Kidney tubule cell (primary cell): ENCODE measurements at regions not wholly inside any gene's neighbourhood (a gene's known extent, or its start where the extent isn't known, plus 50 kb on each side); places are given as distances from the start of the nearest gene placed in this dataset.

Experiments
- DNase-seq: peaks from one replicate; pipeline ENCODE4 v3.0.0-alpha.2; 2018; ENCODE audit warnings: low spot score

DNA sequence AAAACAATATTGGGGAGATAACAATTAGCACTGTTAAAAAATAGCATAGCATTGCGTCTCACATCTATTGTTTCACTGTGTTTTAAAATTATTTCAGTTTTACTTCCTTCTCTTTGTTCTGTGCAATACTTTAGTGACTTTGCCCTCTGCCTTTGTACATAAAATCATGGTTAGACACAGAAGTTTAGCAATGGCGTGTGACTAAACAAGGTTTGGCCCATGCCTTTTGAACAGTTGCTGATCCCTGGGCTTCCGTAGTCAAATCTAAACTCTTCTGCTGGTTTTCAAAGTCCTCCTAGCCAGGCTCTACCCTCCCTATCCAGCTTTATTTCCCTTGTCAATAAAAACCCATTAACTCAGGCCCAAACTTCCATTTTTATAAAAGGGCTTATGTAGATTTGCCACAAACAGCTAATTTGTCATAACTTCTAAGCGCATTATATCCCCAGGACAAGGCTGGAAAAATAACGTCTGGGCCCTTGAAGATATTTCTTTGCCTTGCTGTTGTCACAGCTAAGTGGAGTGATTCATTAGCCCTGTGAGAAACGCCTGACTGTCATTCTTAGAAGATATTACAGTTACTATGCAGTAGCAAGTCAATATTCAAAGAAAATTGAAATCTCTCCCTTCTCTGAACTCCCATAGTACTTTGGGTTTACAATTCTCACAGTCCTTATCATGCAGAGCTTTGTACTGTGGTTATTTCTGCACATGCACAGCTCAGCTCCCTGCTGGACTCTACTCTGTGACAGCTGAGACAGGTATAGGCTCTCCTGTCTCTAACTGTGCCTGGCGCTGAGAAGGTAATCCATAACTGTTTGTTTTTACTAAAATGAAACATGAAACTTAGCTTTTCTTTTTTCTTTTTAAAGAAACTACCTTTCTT, 123.4 kb upstream of the SLC24A5 start:
- DNase-seq: no peak

DNA sequence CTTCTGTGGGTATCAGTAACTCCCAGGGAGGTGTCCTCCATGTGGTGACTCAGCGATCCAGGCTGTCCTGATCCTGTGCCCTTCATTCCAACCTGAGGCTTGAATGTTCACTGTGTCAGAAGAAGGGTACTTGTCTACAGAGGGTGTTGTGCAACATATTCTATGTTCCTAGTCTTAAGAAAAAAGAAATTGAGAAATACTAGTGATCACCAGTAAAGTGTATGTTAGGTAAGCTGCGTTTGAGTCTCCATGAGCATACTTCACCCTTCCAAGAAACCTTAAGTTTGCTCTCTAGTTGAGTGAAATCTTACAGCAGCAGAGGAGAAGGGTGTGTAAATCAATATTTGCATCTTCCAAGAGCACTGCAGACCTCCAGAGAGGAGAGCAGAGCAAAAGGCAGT, 122.2 kb upstream of the SLC24A5 start:
- no peak for DNase-seq

DNA sequence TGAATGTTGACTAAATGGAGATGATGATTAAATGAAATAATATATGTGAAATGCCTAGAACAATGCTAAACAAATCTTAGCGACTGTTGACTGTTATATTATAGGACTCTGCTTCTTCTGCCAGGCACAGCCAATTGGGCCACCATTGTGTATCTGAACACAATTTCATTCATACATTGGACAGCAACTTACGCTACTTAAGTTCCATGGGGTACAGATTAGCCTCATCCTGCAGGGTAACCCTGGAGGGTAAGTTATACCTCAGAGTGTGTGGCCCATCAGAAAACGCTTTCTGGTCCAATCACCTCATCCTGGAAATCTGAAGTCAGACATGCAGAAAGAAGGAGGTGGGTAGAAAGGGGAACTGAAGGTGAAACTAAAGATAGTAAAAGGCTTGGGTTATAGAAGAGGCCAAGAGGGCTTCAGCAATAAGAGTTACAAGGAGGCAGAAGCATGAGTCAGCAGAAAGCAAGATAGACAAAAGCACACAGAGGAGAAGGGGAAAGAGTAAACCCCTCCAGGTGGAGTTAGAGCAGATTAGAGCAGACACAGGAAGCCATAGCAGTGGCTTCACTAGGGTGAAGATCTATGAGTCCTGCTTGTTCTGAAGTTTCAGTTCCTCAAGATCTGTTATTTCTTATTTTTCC, 119.3 kb upstream of the SLC24A5 start:
- no peak for DNase-seq

- DNase-seq: no peak
These were observed 118.0 kb upstream of the SLC24A5 start for GRCh38 chr15:48002767-48003166.

- no peak for DNase-seq
These were observed 117.3 kb upstream of the SLC24A5 start for GRCh38 chr15:48003441-48003840.

GRCh38 chr15:48005077-48005476, 115.7 kb upstream of the SLC24A5 start:
- no peak for DNase-seq

GRCh38 chr15:48006031-48006511, 114.7 kb upstream of the SLC24A5 start:
- DNase-seq: peak; percentile 53

DNA sequence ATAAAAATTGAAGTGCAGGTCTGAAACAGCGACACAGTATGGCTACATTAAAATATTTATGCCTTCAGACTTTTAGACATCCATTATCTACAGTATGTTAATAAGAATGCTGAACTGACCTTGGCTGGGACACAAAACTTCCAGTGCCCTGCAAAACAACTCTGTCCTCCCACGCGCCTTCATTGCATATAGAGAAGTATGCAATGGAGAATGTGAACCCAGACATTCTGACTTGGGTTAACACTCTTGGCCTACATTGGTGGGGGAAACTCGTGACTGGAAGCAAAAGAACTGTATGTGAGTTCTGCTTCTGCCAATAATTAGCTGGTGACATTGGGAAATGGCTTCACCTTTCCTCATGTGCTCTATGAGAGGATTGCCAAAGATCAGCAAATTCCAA, 110.5 kb upstream of the SLC24A5 start:
- DNase-seq: no peak

- no peak for DNase-seq
These were observed 108.6 kb upstream of the SLC24A5 start for GRCh38 chr15:48012191-48012590.

- DNase-seq: no peak
These were observed 103.9 kb upstream of the SLC24A5 start for GRCh38 chr15:48016865-48017264.

GRCh38 chr15:48017747-48018146, 103.0 kb upstream of the SLC24A5 start:
- DNase-seq: no peak

DNA sequence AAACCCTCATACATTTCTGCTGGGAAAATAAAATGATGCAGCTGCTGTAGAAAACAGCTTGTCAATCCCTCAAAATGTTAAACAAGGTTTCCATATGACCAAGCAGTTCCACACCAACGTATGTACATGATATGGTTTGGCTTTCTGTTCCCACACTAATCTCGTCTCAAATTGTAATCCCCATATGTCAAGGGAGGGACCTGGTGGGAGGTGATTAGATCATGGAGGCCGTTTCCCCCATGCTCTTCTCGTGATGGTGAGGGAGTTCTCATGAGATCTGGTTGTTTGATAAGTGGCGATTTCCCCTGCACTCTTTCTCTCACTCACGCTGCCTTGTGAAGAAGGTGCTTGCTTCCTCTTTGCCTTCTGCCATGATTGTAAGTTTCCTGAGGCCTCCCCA, 100.6 kb upstream of the SLC24A5 start:
- DNase-seq: no peak

GRCh38 chr15:48021336-48022086, 99.3 kb upstream of the SLC24A5 start:
- DNase-seq: peak; percentile 67

DNA sequence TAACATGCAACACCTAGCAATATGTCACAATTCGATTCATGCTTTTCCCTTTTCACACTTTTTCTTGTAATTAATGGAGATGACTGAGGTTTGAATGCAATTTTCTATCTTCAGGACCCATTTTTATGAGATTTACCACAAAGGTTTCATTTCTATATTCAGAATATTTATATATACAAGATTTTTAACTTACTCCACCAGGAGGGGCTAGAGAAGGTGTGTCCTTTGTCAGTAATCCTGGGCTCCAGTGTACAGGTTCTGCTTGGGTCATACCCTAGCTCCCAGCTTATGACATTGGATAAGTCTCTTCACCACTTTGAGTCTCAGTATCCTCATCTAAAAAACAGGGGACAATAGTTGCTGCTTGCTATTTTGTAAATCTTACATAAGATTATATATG, 95.7 kb upstream of the SLC24A5 start:
- DNase-seq: no peak

GRCh38 chr15:48028712-48029111, 92.1 kb upstream of the SLC24A5 start:
- DNase-seq: no peak

- no peak for DNase-seq
These were observed 91.1 kb upstream of the SLC24A5 start for GRCh38 chr15:48029642-48030041.

GRCh38 chr15:48031466-48031865, 89.3 kb upstream of the SLC24A5 start:
- DNase-seq: no peak

DNA sequence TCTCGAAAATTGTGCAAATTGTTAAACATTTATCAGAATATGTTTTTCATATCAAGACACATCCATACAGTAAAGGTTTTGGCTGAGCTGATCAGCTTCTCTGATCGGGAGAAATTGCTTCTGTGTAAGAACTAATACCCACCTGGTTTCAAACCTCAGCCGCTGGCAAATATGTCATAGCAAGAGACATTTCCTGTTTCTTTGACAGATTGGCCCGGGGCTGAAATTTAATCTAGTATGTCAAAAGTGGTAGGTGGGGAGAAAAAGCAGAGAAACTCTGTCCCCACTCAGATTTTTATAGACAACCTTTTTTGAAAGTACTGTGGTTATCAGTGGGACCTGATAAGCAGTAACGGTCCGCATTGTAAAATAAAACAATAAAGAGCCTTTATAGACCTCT, 88.8 kb upstream of the SLC24A5 start:
- no peak for DNase-seq

DNA sequence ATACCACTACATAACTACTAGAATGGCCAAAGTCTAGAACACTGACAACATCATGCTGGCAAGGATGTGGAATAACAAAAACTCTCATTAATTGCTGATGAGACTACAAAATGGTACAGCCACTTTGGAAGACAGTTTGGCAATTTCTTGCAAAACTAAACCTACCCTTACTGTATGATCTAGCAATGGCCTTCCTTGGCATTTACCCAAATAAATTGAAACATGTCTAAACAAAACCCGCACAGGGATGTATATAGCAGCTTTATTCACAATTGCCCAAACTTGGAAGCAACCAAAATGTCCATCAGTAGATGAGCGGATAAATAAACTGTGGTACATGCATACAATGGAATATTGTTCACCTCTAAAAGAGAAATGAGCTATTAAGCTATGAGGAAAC, 87.9 kb upstream of the SLC24A5 start:
- DNase-seq: no peak

DNA sequence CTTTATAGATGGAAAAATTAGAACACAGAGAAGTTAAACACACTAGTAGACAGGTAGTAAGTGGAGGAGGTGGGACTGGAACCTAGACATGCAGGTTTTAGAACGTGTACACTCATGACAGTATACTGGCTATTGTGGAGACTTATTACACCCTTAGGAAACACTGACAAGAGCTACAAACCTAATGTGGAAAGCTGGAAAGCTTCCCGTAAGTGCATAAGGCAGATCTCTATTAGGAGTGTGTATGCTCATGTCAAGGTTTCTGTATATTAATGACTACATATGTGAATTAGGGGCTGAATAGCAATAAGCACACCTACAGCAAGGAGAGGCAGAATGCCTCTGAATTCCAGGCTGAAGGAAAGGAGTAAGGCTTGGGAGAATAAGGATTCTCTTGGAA, 82.6 kb upstream of the SLC24A5 start:
- DNase-seq: no peak

DNA sequence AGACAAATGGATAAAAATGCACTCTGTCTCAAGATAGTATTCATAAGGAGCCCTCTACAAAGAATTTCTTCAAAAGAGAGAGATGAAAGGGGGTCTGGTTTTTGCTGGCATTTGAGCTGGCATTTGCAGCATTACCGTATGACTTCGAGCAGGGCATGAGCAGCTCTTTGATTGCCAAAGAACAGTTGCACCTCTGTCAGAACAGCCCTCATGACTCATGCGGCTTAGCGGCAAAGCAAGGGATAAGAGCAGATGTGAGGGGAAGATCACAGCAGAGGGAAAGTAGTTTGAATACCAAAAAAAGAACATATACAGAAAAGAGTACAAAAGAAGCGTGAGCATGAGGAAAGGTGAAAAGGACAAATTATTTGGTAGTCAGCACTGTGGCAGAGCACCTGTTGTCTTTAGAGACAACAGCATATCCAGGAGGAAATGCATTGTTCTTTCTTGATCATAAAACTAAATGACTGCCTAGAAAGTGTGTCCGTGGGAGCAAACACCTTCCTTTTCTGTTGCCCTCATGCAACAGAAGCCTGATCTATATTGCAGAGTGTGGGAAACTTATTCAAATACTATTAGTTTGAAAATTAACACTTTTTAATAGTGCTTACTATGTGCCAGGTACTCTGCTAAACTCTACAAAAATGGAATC, 80.5 kb upstream of the SLC24A5 start:
- peak; percentile 41 for DNase-seq

DNA sequence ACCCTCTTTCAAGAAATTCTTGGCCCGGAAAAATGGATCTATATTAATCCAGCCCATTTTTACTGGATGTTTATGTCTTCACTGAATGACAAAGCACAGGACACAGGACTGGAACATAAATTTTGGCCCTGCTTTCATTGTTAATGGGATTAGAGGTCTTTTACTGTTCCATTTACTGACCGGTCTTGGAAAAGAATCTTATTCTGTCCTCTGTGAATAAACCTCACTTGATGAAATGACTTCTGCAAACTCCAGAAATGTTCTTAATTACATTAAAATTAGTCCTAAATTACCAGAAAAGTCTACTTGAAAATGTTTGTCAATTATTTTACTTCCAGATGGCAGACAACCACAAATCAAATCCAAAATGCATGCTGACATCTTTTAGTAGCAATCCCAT, 79.3 kb upstream of the SLC24A5 start:
- no peak for DNase-seq
